ENCODE measurements at regions not wholly inside any gene's neighbourhood (a gene's known extent, or its start where the extent isn't known, plus 50 kb on each side); places are given as distances from the start of the nearest gene placed in this dataset.
"Not testable (repeated sequence)": the region's sequence is repeated elsewhere in the genome, so short reads cannot be mapped to it uniquely, and the experiment has no call there.

GRCh38 chr2:87338998-87339397 is 317.4 kb upstream of the PLGLB1 start:
- intact Hi-C loops (cut with micrococcal nuclease); H3K36me3 Mint-ChIP-seq (ENCODE audit: low read depth); DNase-seq (ENCODE audit: low spot score): not testable (repeated sequence)

GRCh38 chr2:87341601-87342014 is 320.0 kb upstream of the PLGLB1 start:
- H3K4me3 Mint-ChIP-seq; H3K36me3 Mint-ChIP-seq (ENCODE audit: low read depth); H3K27me3 Mint-ChIP-seq (ENCODE audit: insufficient read depth); H3K9me3 Mint-ChIP-seq; H3K27ac Mint-ChIP-seq; H3K4me1 Mint-ChIP-seq (ENCODE audit: low read depth); intact Hi-C loops (cut with micrococcal nuclease): not testable (repeated sequence)
- peak; percentile 62 for DNase-seq (ENCODE audit: low spot score)

More at GRCh38 chr2:87338998-87339397, 317.4 kb upstream of the PLGLB1 start:
- H3K4me3 Mint-ChIP-seq; H3K27me3 Mint-ChIP-seq (ENCODE audit: insufficient read depth); H3K27ac Mint-ChIP-seq; H3K9me3 Mint-ChIP-seq: not testable (repeated sequence)
- H3K4me1 Mint-ChIP-seq (ENCODE audit: low read depth): peaks cover 22% of the 10 kb centered on the region

GRCh38 chr2:87342175-87342574 is 320.5 kb upstream of the PLGLB1 start:
- H3K4me3 Mint-ChIP-seq; H3K27ac Mint-ChIP-seq; H3K36me3 Mint-ChIP-seq (ENCODE audit: low read depth); H3K4me1 Mint-ChIP-seq (ENCODE audit: low read depth); H3K9me3 Mint-ChIP-seq; intact Hi-C loops (cut with micrococcal nuclease); H3K27me3 Mint-ChIP-seq (ENCODE audit: insufficient read depth); DNase-seq (ENCODE audit: low spot score): not testable (repeated sequence)

- H3K9me3 Mint-ChIP-seq; H3K36me3 Mint-ChIP-seq (ENCODE audit: low read depth); intact Hi-C loops (cut with micrococcal nuclease); H3K4me3 Mint-ChIP-seq; H3K27ac Mint-ChIP-seq; H3K27me3 Mint-ChIP-seq (ENCODE audit: insufficient read depth); H3K4me1 Mint-ChIP-seq (ENCODE audit: low read depth); DNase-seq (ENCODE audit: low spot score): not testable (repeated sequence)
These were observed 321.7 kb upstream of the PLGLB1 start for GRCh38 chr2:87343347-87343746.

GRCh38 chr2:87345283-87345682 is 323.6 kb upstream of the PLGLB1 start:
- DNase-seq (ENCODE audit: low spot score); H3K4me1 Mint-ChIP-seq (ENCODE audit: low read depth); H3K27ac Mint-ChIP-seq; H3K36me3 Mint-ChIP-seq (ENCODE audit: low read depth); H3K4me3 Mint-ChIP-seq; H3K27me3 Mint-ChIP-seq (ENCODE audit: insufficient read depth); H3K9me3 Mint-ChIP-seq; intact Hi-C loops (cut with micrococcal nuclease): not testable (repeated sequence)

GRCh38 chr2:87348556-87348955 is 326.9 kb upstream of the PLGLB1 start:
- not testable (repeated sequence) for H3K9me3 Mint-ChIP-seq, H3K27ac Mint-ChIP-seq, H3K4me3 Mint-ChIP-seq

GRCh38 chr2:87349006-87349405 is 327.4 kb upstream of the PLGLB1 start:
- H3K36me3 Mint-ChIP-seq (ENCODE audit: low read depth); H3K27me3 Mint-ChIP-seq (ENCODE audit: insufficient read depth): not testable (repeated sequence)

More at GRCh38 chr2:87348556-87348955, 326.9 kb upstream of the PLGLB1 start:
- intact Hi-C loops (cut with micrococcal nuclease); H3K4me1 Mint-ChIP-seq (ENCODE audit: low read depth); DNase-seq (ENCODE audit: low spot score); H3K27me3 Mint-ChIP-seq (ENCODE audit: insufficient read depth); H3K36me3 Mint-ChIP-seq (ENCODE audit: low read depth): not testable (repeated sequence)

GRCh38 chr2:87352178-87352934 is 330.7 kb upstream of the PLGLB1 start:
- H3K4me1 Mint-ChIP-seq (ENCODE audit: low read depth); H3K27me3 Mint-ChIP-seq (ENCODE audit: insufficient read depth); intact Hi-C loops (cut with micrococcal nuclease); H3K36me3 Mint-ChIP-seq (ENCODE audit: low read depth); H3K4me3 Mint-ChIP-seq; H3K9me3 Mint-ChIP-seq; DNase-seq (ENCODE audit: low spot score); H3K27ac Mint-ChIP-seq: not testable (repeated sequence)

More at GRCh38 chr2:87349006-87349405, 327.4 kb upstream of the PLGLB1 start:
- H3K27ac Mint-ChIP-seq; intact Hi-C loops (cut with micrococcal nuclease); H3K4me1 Mint-ChIP-seq (ENCODE audit: low read depth); H3K9me3 Mint-ChIP-seq; H3K4me3 Mint-ChIP-seq; DNase-seq (ENCODE audit: low spot score): not testable (repeated sequence)

- H3K36me3 Mint-ChIP-seq (ENCODE audit: low read depth); H3K4me1 Mint-ChIP-seq (ENCODE audit: low read depth); H3K4me3 Mint-ChIP-seq; H3K27me3 Mint-ChIP-seq (ENCODE audit: insufficient read depth); H3K27ac Mint-ChIP-seq; DNase-seq (ENCODE audit: low spot score); H3K9me3 Mint-ChIP-seq; intact Hi-C loops (cut with micrococcal nuclease): not testable (repeated sequence)
These were observed 331.8 kb upstream of the PLGLB1 start for GRCh38 chr2:87353408-87353807.

GRCh38 chr2:87354102-87354501 is 332.5 kb upstream of the PLGLB1 start:
- H3K27me3 Mint-ChIP-seq (ENCODE audit: insufficient read depth); H3K36me3 Mint-ChIP-seq (ENCODE audit: low read depth); H3K4me1 Mint-ChIP-seq (ENCODE audit: low read depth): not testable (repeated sequence)

GRCh38 chr2:87360250-87360649 is 338.6 kb upstream of the PLGLB1 start:
- H3K4me1 Mint-ChIP-seq (ENCODE audit: low read depth); H3K36me3 Mint-ChIP-seq (ENCODE audit: low read depth); H3K4me3 Mint-ChIP-seq; H3K27ac Mint-ChIP-seq; DNase-seq (ENCODE audit: low spot score); intact Hi-C loops (cut with micrococcal nuclease); H3K9me3 Mint-ChIP-seq; H3K27me3 Mint-ChIP-seq (ENCODE audit: insufficient read depth): not testable (repeated sequence)

More at GRCh38 chr2:87354102-87354501, 332.5 kb upstream of the PLGLB1 start:
- H3K9me3 Mint-ChIP-seq; H3K4me3 Mint-ChIP-seq; intact Hi-C loops (cut with micrococcal nuclease); DNase-seq (ENCODE audit: low spot score); H3K27ac Mint-ChIP-seq: not testable (repeated sequence)

- intact Hi-C loops (cut with micrococcal nuclease); H3K4me1 Mint-ChIP-seq (ENCODE audit: low read depth); H3K9me3 Mint-ChIP-seq; H3K4me3 Mint-ChIP-seq; DNase-seq (ENCODE audit: low spot score); H3K27me3 Mint-ChIP-seq (ENCODE audit: insufficient read depth); H3K36me3 Mint-ChIP-seq (ENCODE audit: low read depth); H3K27ac Mint-ChIP-seq: not testable (repeated sequence)
These were observed 339.3 kb upstream of the PLGLB1 start for GRCh38 chr2:87360927-87361326.

- intact Hi-C loops (cut with micrococcal nuclease); H3K36me3 Mint-ChIP-seq (ENCODE audit: low read depth); H3K4me1 Mint-ChIP-seq (ENCODE audit: low read depth); DNase-seq (ENCODE audit: low spot score); H3K9me3 Mint-ChIP-seq; H3K27ac Mint-ChIP-seq; H3K27me3 Mint-ChIP-seq (ENCODE audit: insufficient read depth); H3K4me3 Mint-ChIP-seq: not testable (repeated sequence)
These were observed 340.2 kb upstream of the PLGLB1 start for GRCh38 chr2:87361805-87362204.

GRCh38 chr2:87364379-87364778 is 342.7 kb upstream of the PLGLB1 start:
- H3K27ac Mint-ChIP-seq; H3K4me3 Mint-ChIP-seq; DNase-seq (ENCODE audit: low spot score); H3K4me1 Mint-ChIP-seq (ENCODE audit: low read depth); H3K27me3 Mint-ChIP-seq (ENCODE audit: insufficient read depth); intact Hi-C loops (cut with micrococcal nuclease); H3K9me3 Mint-ChIP-seq; H3K36me3 Mint-ChIP-seq (ENCODE audit: low read depth): not testable (repeated sequence)

Data from activated T-helper 1 cell treated with anti-CD3 and anti-CD28 coated beads, Interleukin-12 subunit alpha, Interleukin-12 subunit beta, Interleukin-2, Interleukin-4 antibody, amounts not matched to agents 30 ng/mL and 10 ng/mL and 1 ng/mL, durations not matched to agents 14 hours and 24 hours and 36 hours (primary cell).